IPS-15b (cell line): ENCODE measurements at regions not wholly inside any gene's neighbourhood (a gene's known extent, or its start where the extent isn't known, plus 50 kb on each side); places are given as distances from the start of the nearest gene placed in this dataset.

Experiments
- H3K27me3 ChIP-seq: one replicate; pipeline ENCODE4 v1.6.1; 2013; ENCODE audit warnings: low read length; ENCODE audit not compliant: control insufficient read depth, insufficient read depth
- H3K36me3 ChIP-seq: one replicate; pipeline ENCODE4 v1.6.1; 2013; ENCODE audit warnings: low read length; ENCODE audit not compliant: control insufficient read depth, insufficient read depth
- H3K4me1 ChIP-seq: one replicate; pipeline ENCODE4 v1.6.1; 2013; ENCODE audit warnings: mild to moderate bottlenecking, low read length; ENCODE audit not compliant: control insufficient read depth, insufficient read depth
- H3K4me3 ChIP-seq: one replicate; pipeline ENCODE4 v1.5.1; 2013; ENCODE audit warnings: low read depth, low read length
- H3K9ac ChIP-seq: one replicate; pipeline ENCODE4 v1.6.1; 2013; ENCODE audit warnings: low read depth, mild to moderate bottlenecking, low read length
- H3K9me3 ChIP-seq: one replicate; pipeline ENCODE4 v1.6.1; 2013; ENCODE audit warnings: mild to moderate bottlenecking, low read length; ENCODE audit not compliant: control insufficient read depth, insufficient read depth

GRCh38 chr12:112559784-112560183, 141.0 kb downstream of the PTPN11 start:
- Histone ChIP-seq H3K36me3 (no peaks in the 10 kb centered on the region), H3K27me3 (no peaks in the 10 kb centered on the region), H3K9me3 (no peaks in the 10 kb centered on the region), H3K4me1 (peaks cover 3% of the 10 kb centered on the region), H3K9ac (no peak overlapping the region), H3K4me3 (no peak overlapping the region)

GRCh38 chr12:112564160-112564784, 145.5 kb downstream of the PTPN11 start:
- no peaks in the 10 kb centered on the region for H3K9me3 ChIP-seq
- H3K4me1 ChIP-seq: no peaks in the 10 kb centered on the region
- H3K4me3 ChIP-seq: no peak overlapping the region
- no peaks in the 10 kb centered on the region for H3K27me3 ChIP-seq
- H3K36me3 ChIP-seq: no peaks in the 10 kb centered on the region
- H3K9ac ChIP-seq: no peak overlapping the region

- no peak overlapping the region for H3K4me3 ChIP-seq
- no peak overlapping the region for H3K9ac ChIP-seq
- H3K9me3 ChIP-seq: no peaks in the 10 kb centered on the region
- no peaks in the 10 kb centered on the region for H3K36me3 ChIP-seq
- H3K4me1 ChIP-seq: no peaks in the 10 kb centered on the region
- H3K27me3 ChIP-seq: peaks cover 4% of the 10 kb centered on the region
Measured at GRCh38 chr12:112568641-112569040, 149.9 kb downstream of the PTPN11 start.

GRCh38 chr12:112570096-112570495, 151.3 kb downstream of the PTPN11 start:
- no peak overlapping the region for H3K4me3 ChIP-seq
- no peaks in the 10 kb centered on the region for H3K9me3 ChIP-seq
- no peaks in the 10 kb centered on the region for H3K4me1 ChIP-seq
- H3K9ac ChIP-seq: no peak overlapping the region
- peaks cover 12% of the 10 kb centered on the region for H3K27me3 ChIP-seq
- H3K36me3 ChIP-seq: no peaks in the 10 kb centered on the region

GRCh38 chr12:112573141-112573540, 154.4 kb downstream of the PTPN11 start:
- H3K9me3 ChIP-seq: no peaks in the 10 kb centered on the region
- peaks cover 10% of the 10 kb centered on the region for H3K4me1 ChIP-seq
- no peak overlapping the region for H3K4me3 ChIP-seq
- no peaks in the 10 kb centered on the region for H3K36me3 ChIP-seq
- peaks cover 22% of the 10 kb centered on the region for H3K27me3 ChIP-seq
- H3K9ac ChIP-seq: no peak overlapping the region

GRCh38 chr12:112574896-112575558, 156.3 kb downstream of the PTPN11 start:
- H3K4me1 ChIP-seq: peaks cover 10% of the 10 kb centered on the region
- H3K9ac ChIP-seq: no peak overlapping the region
- H3K36me3 ChIP-seq: no peaks in the 10 kb centered on the region
- H3K9me3 ChIP-seq: no peaks in the 10 kb centered on the region
- peaks cover 24% of the 10 kb centered on the region for H3K27me3 ChIP-seq
- peak overlapping the region; percentile 55 for H3K4me3 ChIP-seq

GRCh38 chr12:112575559-112576067, 156.9 kb downstream of the PTPN11 start:
- no peak overlapping the region for H3K9ac ChIP-seq
- peaks cover 25% of the 10 kb centered on the region for H3K27me3 ChIP-seq
- peak overlapping the region; percentile 55 for H3K4me3 ChIP-seq
- H3K4me1 ChIP-seq: peaks cover 10% of the 10 kb centered on the region
- H3K9me3 ChIP-seq: no peaks in the 10 kb centered on the region
- H3K36me3 ChIP-seq: no peaks in the 10 kb centered on the region

GRCh38 chr12:112577473-112578329, 159.0 kb downstream of the PTPN11 start:
- H3K4me3 ChIP-seq: no peak overlapping the region
- no peak overlapping the region for H3K9ac ChIP-seq
- peaks cover 10% of the 10 kb centered on the region for H3K4me1 ChIP-seq
- H3K9me3 ChIP-seq: no peaks in the 10 kb centered on the region
- H3K27me3 ChIP-seq: peaks cover 25% of the 10 kb centered on the region
- H3K36me3 ChIP-seq: no peaks in the 10 kb centered on the region

GRCh38 chr12:112584266-112584722, 165.5 kb downstream of the PTPN11 start:
- peaks cover 5% of the 10 kb centered on the region for H3K4me1 ChIP-seq
- H3K9me3 ChIP-seq: no peaks in the 10 kb centered on the region
- peak overlapping the region; percentile 4 for H3K4me3 ChIP-seq
- no peaks in the 10 kb centered on the region for H3K36me3 ChIP-seq
- peaks cover 36% of the 10 kb centered on the region for H3K27me3 ChIP-seq
- H3K9ac ChIP-seq: no peak overlapping the region

GRCh38 chr12:112586148-112586783, 167.5 kb downstream of the PTPN11 start:
- peaks cover 5% of the 10 kb centered on the region for H3K4me1 ChIP-seq
- no peaks in the 10 kb centered on the region for H3K9me3 ChIP-seq
- no peaks in the 10 kb centered on the region for H3K36me3 ChIP-seq
- peaks cover 37% of the 10 kb centered on the region for H3K27me3 ChIP-seq
- no peak overlapping the region for H3K9ac ChIP-seq
- no peak overlapping the region for H3K4me3 ChIP-seq

GRCh38 chr12:112589275-112589674, 170.5 kb downstream of the PTPN11 start:
- Histone ChIP-seq H3K4me1 (peaks cover 2% of the 10 kb centered on the region), H3K4me3 (no peak overlapping the region), H3K36me3 (no peaks in the 10 kb centered on the region), H3K27me3 (peaks cover 44% of the 10 kb centered on the region), H3K9ac (no peak overlapping the region), H3K9me3 (no peaks in the 10 kb centered on the region)
